Adrenal gland (tissue), 9 donors: ENCODE measurements at regions not wholly inside any gene's neighbourhood (a gene's known extent, or its start where the extent isn't known, plus 50 kb on each side); places are given as distances from the start of the nearest gene placed in this dataset.

Experiments
- DNase-seq, 7 donors: peaks; one replicate each; pipeline ENCODE4 v3.0.0-alpha.2; 2019 to 2020
- H3K27ac ChIP-seq, 5 donors: fragments of 200-600 bp; sonication (generic) in 4 of 5; 1 replicate in 3 of 5; 2 replicates in 2 of 5; pipeline versions ENCODE4 v1.5.1 to v1.8.0; 2016 to 2020; ENCODE audit warnings: mild to moderate bottlenecking in 1 of 5
- H3K27me3 ChIP-seq: fragments of 200-600 bp; 2 replicates; pipeline ENCODE4 v1.8.0; 2021
- H3K36me3 ChIP-seq, 2 donors: fragments of 200-600 bp; replicated peaks in 1 of 2; 1 replicate in 1 of 2; 2 replicates in 1 of 2; pipeline versions ENCODE4 v1.5.1 to v1.8.0; 2018 to 2022
- H3K4me1 ChIP-seq, 2 donors: fragments of 200-600 bp; replicated peaks in 1 of 2; 1 replicate in 1 of 2; 2 replicates in 1 of 2; pipeline versions ENCODE4 v1.5.1 to v1.8.0; 2018 to 2021
- H3K4me3 ChIP-seq, 4 donors: fragments of 200-600 bp; sonication (generic) in 3 of 4; one replicate each; pipeline ENCODE4 v1.5.1; 2016 to 2018
- H3K9me3 ChIP-seq, 3 donors: fragments of 200-600 bp; sonication (generic) in 1 of 3; replicated peaks in 1 of 3; 1 replicate in 2 of 3; 2 replicates in 1 of 3; pipeline versions ENCODE4 v1.5.1 to v1.8.0; 2016 to 2021
- POLR2A ChIP-seq, 2 donors: fragments of 450-650 bp; IDR thresholded peaks; one replicate each; pipeline ENCODE4 v1.6.1; 2017; ENCODE audit warnings: antibody characterized with exemption in 2 of 2, mild to moderate bottlenecking in 2 of 2, moderate library complexity in 1 of 2
- WGBS, 4 donors: extraction: QIAGEN DNeasy Blood & Tissue Kit in 2 of 4; methylation state at CpG; one replicate each; pipeline versions ENCODE4 v1.1.5 to v1.1.7; 2013 to 2017; 5-methylcytosine and 5-hydroxymethylcytosine counted together
- intact Hi-C, 2 donors: fragments of 100-400 bp; cut with DNase I; formaldehyde crosslinking; loops; one replicate each; pipeline versions ENCODE4 v1.14.1 to v1.15.0; 2022 to 2023
- TF ChIP-seq, protein P1 (sequence below), 6 experiments: fragments of 450-650 bp in 4 of 6; fragments of 200-600 bp in 2 of 6; sonication (generic) in 1 of 6; IDR thresholded peaks; 1 replicate in 5 of 6; 2 replicates in 1 of 6; pipeline versions ENCODE4 v1.5.1 to v1.8.0; 2016 to 2021; ENCODE audit warnings: antibody characterized with exemption in 6 of 6, mild to moderate bottlenecking in 2 of 6, moderate library complexity in 1 of 6
- donor health status: healthy with polysubstance abuse.
- donor health status: Bipolar disorder and iron deficiency.
- donor health status: DM: yes; HTN: yes; CAD: no.
- donor health status: DM: no; HTN: no; CAD: no.
- donor health status: DM: no; HTN: no; CAD: no.

DNA sequence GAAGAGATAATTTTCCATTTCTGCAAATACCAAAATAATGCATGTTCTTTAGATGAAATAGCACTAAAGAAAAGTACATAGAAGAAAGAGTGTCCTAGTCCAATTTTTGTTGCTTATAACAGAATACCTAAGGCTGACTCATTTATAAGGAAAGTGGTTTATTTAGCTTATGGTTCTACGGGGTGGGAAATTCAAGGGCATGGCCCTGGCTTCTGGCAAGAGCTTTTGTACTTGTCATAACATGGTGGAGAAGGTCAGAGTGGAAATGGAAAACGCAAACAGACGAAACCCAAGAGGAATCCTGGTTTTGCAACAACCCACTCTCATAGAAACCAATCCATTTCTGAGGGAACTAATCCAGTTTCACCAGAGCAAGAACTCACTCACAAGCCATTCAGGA lies 283.7 kb downstream of the CSNK1G3 start:
- no peak for DNase-seq
- no peak overlapping the region for H3K27ac ChIP-seq
- no peaks in the 10 kb centered on the region for H3K4me1 ChIP-seq
- intact Hi-C loops, result no loop called here
- WGBS, 4 donors, result 66 to 80% (median 71%) methylated on average over 3 of the region's 3 CpGs
- no peak overlapping the region for H3K4me3 ChIP-seq
- H3K27me3 ChIP-seq, result no peaks in the 10 kb centered on the region
- no peak for TF ChIP-seq POLR2A (IDR thresholded peaks at IDR 0.05)
- TF ChIP-seq, protein P1, sequence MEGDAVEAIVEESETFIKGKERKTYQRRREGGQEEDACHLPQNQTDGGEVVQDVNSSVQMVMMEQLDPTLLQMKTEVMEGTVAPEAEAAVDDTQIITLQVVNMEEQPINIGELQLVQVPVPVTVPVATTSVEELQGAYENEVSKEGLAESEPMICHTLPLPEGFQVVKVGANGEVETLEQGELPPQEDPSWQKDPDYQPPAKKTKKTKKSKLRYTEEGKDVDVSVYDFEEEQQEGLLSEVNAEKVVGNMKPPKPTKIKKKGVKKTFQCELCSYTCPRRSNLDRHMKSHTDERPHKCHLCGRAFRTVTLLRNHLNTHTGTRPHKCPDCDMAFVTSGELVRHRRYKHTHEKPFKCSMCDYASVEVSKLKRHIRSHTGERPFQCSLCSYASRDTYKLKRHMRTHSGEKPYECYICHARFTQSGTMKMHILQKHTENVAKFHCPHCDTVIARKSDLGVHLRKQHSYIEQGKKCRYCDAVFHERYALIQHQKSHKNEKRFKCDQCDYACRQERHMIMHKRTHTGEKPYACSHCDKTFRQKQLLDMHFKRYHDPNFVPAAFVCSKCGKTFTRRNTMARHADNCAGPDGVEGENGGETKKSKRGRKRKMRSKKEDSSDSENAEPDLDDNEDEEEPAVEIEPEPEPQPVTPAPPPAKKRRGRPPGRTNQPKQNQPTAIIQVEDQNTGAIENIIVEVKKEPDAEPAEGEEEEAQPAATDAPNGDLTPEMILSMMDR (IDR thresholded peaks at IDR 0.05), result no peak
- no peaks in the 10 kb centered on the region for H3K9me3 ChIP-seq
- no peaks in the 10 kb centered on the region for H3K36me3 ChIP-seq

DNA sequence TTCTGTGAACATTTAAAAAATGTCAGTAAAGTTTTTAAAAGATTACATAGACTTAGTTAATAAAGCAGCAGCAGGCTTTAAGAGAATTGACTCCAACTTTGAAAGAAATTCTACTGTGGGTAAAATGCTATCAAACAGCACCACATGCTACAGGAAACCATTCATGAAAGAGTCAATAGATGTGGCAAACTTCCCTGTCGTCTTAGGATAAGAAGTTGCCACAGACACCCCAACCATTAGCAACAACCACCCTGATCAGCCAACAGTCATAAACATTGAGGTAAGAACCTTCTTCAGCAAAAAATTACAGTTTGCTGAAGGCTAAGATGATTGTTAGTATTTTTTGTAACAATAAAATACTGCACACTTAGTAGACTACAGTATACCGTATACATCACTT lies 278.2 kb downstream of the CSNK1G3 start:
- no peaks in the 10 kb centered on the region for H3K36me3 ChIP-seq
- intact Hi-C loops, result no loop called here
- no peak overlapping the region for H3K27ac ChIP-seq
- no peak overlapping the region for H3K4me3 ChIP-seq
- no peaks in the 10 kb centered on the region for H3K9me3 ChIP-seq
- H3K4me1 ChIP-seq, result no peaks in the 10 kb centered on the region
- H3K27me3 ChIP-seq, result no peaks in the 10 kb centered on the region
- WGBS, 4 donors, result 65 to 77% (median 75%) methylated on average over 2 of the region's 2 CpGs
- TF ChIP-seq, protein P1 (IDR thresholded peaks at IDR 0.05), result no peak
- TF ChIP-seq POLR2A (IDR thresholded peaks at IDR 0.05), result no peak
- DNase-seq, result no peak

DNA sequence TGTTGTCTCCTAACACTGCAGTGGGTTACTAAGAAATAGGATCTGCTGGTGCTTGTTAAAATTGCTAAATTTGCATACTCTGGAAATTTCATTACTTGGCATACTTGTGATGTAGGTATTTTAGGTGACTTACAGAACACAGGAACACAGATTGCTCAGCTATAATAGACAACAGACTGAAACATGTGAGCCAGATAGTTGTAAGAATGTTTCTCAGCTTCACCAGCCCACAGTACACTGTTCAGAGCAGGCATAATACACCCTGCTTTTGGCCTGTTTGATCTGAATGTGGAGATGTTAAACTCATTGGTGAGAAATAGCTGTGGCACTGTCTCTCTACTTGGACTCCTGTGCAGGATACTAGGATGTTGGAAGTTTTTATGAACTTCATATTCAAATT lies 275.7 kb downstream of the CSNK1G3 start:
- Histone ChIP-seq H3K9me3 (no peaks in the 10 kb centered on the region), H3K27me3 (no peaks in the 10 kb centered on the region), H3K27ac (no peak overlapping the region), H3K4me1 (no peaks in the 10 kb centered on the region), H3K4me3 (no peak overlapping the region), H3K36me3 (no peaks in the 10 kb centered on the region)
- no peak for TF ChIP-seq POLR2A (IDR thresholded peaks at IDR 0.05)
- TF ChIP-seq, protein P1 (IDR thresholded peaks at IDR 0.05), result no peak
- DNase-seq, result no peak
- intact Hi-C loops, result no loop called here

DNA sequence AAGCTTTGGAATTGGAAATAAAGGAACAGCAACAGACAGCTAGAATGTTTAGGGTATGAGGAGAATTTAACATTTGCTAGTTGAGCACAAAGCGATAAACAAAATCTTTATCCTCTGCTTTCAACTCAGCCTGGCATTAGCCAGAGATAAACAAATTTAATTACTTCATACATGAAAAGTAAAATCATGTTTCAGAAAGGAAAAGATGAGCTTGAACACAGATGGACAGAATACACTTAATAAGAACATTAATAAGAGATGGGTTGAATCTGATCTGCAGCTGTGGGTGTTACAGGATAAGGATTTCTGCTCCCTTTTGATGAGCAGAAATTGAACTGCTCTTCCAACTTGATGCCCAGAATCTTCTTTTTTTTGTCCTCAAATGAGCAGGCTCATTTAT lies 275.2 kb downstream of the CSNK1G3 start:
- no peak for TF ChIP-seq POLR2A (IDR thresholded peaks at IDR 0.05)
- TF ChIP-seq, protein P1 (IDR thresholded peaks at IDR 0.05), result no peak
- no peaks in the 10 kb centered on the region for H3K36me3 ChIP-seq
- intact Hi-C loops, result no loop called here
- H3K9me3 ChIP-seq, result no peaks in the 10 kb centered on the region
- WGBS, 4 donors, result 83 to 94% (median 90%) methylated on average over 1 of the region's 1 CpG
- DNase-seq, result no peak
- no peaks in the 10 kb centered on the region for H3K4me1 ChIP-seq
- no peaks in the 10 kb centered on the region for H3K27me3 ChIP-seq
- H3K27ac ChIP-seq, result no peak overlapping the region
- no peak overlapping the region for H3K4me3 ChIP-seq
